Activated effector memory CD4-positive, alpha-beta T cell treated with anti-CD3 and anti-CD28 coated beads, Interleukin-2, amount 50 U/mL, for 16 hours (primary cell): ENCODE measurements at regions not wholly inside any gene's neighbourhood (a gene's known extent, or its start where the extent isn't known, plus 50 kb on each side); places are given as distances from the start of the nearest gene placed in this dataset.

ENCODE experiments used
- DNase-seq: peaks from one replicate; pipeline ENCODE4 v3.0.0-alpha.2; 2020

- DNase-seq: no peak
Observed at GRCh38 chr2:30371772-30372373, 75.2 kb upstream of the LCLAT1 start.

- DNase-seq: no peak
Observed at GRCh38 chr2:30372826-30373225, 74.2 kb upstream of the LCLAT1 start.

DNA sequence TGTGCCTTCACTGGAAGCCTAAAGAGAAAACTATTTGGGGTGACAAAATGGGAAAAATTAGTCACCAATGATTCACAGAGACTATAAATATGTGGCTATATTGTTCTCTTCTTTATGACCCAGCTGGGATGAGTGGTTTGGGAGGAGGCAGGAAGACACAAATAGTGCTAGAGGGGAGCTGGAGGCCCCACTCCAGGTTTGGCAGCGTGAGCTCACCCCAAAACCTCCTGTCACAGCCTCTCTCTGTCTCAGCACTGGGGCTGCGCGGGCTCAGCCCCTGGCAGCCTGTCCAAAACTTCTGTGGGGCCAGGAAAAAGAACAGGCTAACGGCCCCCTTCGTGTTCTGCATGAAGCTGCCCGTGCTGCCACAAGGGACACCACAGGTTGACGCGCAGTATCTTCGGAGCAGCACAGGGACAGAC lies 73.2 kb upstream of the LCLAT1 start:
- DNase-seq: no peak

DNA sequence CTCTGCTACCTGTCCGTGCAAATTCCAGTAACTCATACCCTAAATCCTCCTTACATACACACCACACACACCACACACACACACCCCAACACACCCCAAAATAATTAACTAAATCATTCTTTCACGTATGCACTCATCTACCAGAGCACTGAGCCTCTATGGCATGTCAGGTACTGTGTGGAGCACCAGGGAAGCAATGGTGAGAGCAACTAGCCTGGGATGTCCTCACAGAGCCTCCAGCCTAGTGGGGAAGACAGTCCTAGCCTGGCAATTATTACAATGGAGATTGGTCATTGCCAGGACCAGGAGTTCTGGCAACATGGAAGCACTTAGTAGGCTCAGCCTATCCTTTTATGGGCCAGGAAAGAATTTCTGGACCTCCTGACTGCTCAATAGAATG lies 72.7 kb upstream of the LCLAT1 start:
- DNase-seq: no peak

DNA sequence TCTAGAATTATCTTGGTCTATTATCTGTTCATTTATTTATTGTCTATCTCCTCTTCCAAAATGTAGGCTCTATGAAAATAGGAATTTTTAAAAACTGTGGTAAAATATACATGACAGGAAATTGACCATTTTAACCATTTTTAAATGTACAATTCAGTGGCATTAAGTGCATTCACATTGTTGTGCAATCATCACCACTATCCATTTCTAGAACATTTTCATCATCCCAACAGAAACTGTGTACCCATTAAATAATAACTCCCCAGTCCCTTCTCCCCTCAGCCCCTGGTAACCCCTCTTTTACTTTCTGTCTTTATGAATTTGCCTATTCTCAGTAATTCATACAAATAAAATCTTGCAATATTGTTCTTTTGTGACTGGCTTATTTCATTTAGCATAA lies 71.1 kb upstream of the LCLAT1 start:
- no peak for DNase-seq

DNA sequence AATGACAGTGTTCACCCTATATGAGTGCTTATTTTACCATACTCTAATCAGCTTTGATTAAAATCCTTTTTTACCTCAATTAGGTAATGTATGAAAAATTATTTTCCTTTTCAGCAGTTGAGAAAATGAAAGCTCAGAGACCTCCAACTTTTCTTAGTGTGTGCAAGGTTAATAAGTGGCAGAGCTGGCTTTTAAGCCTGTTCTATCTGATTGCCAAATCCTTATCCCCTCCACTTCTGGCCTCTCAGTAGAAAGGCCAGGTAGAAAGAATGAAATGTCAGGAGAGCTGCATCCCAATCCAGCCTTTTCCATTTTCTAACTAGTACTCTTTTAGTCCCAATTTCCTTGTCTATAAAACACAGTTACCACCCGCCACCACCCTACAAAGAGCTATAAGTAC lies 67.6 kb upstream of the LCLAT1 start:
- DNase-seq: no peak

GRCh38 chr2:30380824-30381223 lies 66.2 kb upstream of the LCLAT1 start:
- DNase-seq: no peak

GRCh38 chr2:30382162-30382783 lies 64.8 kb upstream of the LCLAT1 start:
- no peak for DNase-seq

DNA sequence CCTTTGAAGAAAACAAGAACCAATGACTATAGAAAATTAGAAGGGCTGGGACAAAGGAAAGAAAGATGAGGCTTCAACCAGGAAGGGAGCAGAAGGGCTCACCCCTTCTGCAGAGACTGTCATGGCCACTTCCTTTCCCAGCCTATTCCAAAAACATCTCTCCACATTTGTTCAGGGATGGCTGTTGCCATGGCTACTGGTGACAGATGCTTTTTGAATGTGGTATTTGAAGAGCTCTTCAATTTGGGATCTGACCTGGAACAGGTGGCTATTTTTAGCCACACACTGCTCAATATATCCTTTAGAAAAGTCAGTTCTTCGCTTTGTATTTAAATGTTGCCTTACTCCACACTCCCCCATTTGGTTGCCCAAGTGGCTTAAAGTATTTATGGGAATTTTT lies 64.1 kb upstream of the LCLAT1 start:
- no peak for DNase-seq

GRCh38 chr2:30385327-30385726 lies 61.7 kb upstream of the LCLAT1 start:
- DNase-seq: no peak

DNA sequence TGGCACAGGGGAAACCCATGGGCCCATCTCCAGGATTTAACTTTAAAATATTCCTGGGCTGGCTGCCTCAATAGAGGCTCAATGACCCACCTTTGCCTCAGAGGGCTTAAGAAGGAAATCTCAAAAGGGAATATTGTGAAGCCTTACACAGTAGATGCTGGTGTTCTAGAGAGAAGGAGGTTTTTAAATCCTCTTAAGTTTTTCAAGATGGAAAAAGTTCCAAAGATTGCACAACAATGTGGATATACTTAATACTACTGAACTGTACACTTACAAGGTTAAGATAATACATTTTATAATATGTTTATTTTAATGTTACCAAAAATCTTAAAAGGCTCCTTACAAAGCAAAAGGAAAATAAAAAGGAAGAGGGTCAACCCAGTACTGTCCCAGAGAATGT lies 54.9 kb upstream of the LCLAT1 start:
- no peak for DNase-seq

- DNase-seq: no peak
Observed at GRCh38 chr2:30393510-30393909, 53.5 kb upstream of the LCLAT1 start.

GRCh38 chr2:30394096-30394495 lies 53.0 kb upstream of the LCLAT1 start:
- DNase-seq: no peak

DNA sequence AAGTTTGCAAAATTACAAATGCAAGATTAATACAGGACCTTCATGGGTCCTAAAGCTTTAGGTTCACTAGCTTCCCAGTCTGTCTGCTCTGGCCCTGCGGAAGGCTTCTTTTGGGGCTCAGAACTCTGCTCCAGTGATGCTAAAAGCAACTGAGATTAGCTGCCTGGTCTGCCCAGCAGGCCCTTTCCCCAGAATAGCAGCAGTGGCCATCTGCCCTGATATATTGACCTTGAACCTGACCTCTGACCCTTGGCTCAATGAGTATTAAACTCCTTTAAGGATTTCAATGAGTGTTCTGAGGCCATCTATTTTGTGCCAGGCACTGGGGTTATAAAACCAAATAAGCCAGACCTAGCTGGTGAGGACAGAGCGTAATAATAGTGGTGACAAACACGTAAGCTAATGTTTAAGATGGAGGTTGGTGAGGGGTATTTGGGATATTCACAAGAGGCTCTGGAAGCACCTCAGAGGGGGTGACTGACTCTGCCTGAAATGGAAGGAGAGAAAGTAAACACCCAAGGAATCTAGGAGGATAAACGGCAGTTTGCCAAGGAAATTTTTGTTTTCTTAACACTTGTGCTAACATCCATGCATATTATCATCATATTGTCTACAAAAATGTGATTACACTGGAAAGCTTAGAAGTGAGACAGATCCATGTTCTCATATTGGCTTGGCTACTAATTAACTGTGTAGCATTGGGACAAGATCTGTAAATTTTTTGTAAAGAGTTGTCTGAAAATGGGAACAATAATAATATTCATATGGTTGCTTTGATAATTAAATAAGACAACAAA lies 50.4 kb upstream of the LCLAT1 start:
- no peak for DNase-seq
